A673 (cell line): ENCODE measurements at regions not wholly inside any gene's neighbourhood (a gene's known extent, or its start where the extent isn't known, plus 50 kb on each side); places are given as distances from the start of the nearest gene placed in this dataset.

Experiments
- BruUV-seq: library from RNA; stranded (reverse); fragments of 400-500 nt; replicated peaks from 2 replicates; lab custom pipeline; 2021; lab: Mats Ljungman, UMichigan
- CTCF ChIA-PET: fragments of 300-600 bp; sonication (Branson Sonifier 250); formaldehyde crosslinking; loops from one replicate; lab custom pipeline; 2022; ENCODE audit warnings: antibody characterized with exemption; lab: Charles Lee
- POLR2A ChIA-PET: fragments of 300-600 bp; sonication (Branson Sonifier 250); formaldehyde crosslinking; loops from one replicate; lab custom pipeline; 2022; ENCODE audit warnings: antibody characterized with exemption; ENCODE audit not compliant: low non-redundant PET; lab: Charles Lee
- DNase-seq: peaks from one replicate; pipeline ENCODE4 v3.0.0-alpha.2; 2015; ENCODE audit warnings: low spot score
- H3K27ac ChIP-seq: fragments of 200-600 bp; sonication (generic); 2 replicates; pipeline ENCODE4 v1.5.1; 2016; ENCODE audit warnings: mixed run types, low read depth, mild to moderate bottlenecking, mixed read lengths, antibody characterized with exemption, low read length; ENCODE audit not compliant: poor library complexity, severe bottlenecking
- H3K27me3 ChIP-seq: fragments of 200-600 bp; sonication (generic); replicated peaks from 2 replicates; pipeline ENCODE4 v1.6.1; 2017; ENCODE audit warnings: mixed run types, low read depth, mild to moderate bottlenecking, mixed read lengths, antibody characterized with exemption, low read length; ENCODE audit not compliant: insufficient read depth, poor library complexity
- H3K36me3 ChIP-seq: fragments of 200-600 bp; sonication (generic); 2 replicates; pipeline ENCODE4 v1.6.1; 2016; ENCODE audit warnings: mixed run types, mild to moderate bottlenecking, mixed read lengths, antibody characterized with exemption, low read length; ENCODE audit not compliant: insufficient read depth, poor library complexity, severe bottlenecking
- H3K4me1 ChIP-seq: fragments of 200-600 bp; sonication (generic); 2 replicates; pipeline ENCODE4 v1.6.1; 2017; ENCODE audit warnings: mixed run types, mild to moderate bottlenecking, mixed read lengths, antibody characterized with exemption, low read length; ENCODE audit not compliant: insufficient read depth, poor library complexity, severe bottlenecking
- H3K4me3 ChIP-seq: fragments of 200-600 bp; sonication (generic); 2 replicates; pipeline ENCODE4 v1.5.1; 2016; ENCODE audit warnings: low read depth, mixed run types, mild to moderate bottlenecking, mixed read lengths, low read length; ENCODE audit not compliant: poor library complexity, severe bottlenecking
- H3K9me3 ChIP-seq: fragments of 200-600 bp; sonication (generic); 2 replicates; pipeline ENCODE4 v1.6.1; 2016; ENCODE audit warnings: mixed run types, low read depth, mild to moderate bottlenecking, mixed read lengths, antibody characterized with exemption, low read length; ENCODE audit not compliant: poor library complexity, severe bottlenecking
- CTCF ChIP-seq: fragments of 300-800, 200-600 bp; sonication (generic); conservative IDR thresholded peaks from 2 replicates; pipeline ENCODE4 v1.5.1; 2017; ENCODE audit warnings: low read depth, mild to moderate bottlenecking, antibody characterized with exemption, low read length, moderate library complexity, mixed read lengths
- EZH2 ChIP-seq: fragments of 200-600 bp; sonication (generic); IDR thresholded peaks from 2 replicates; pipeline ENCODE4 v1.6.1; 2017; ENCODE audit warnings: borderline replicate concordance, low read depth, mild to moderate bottlenecking, mixed read lengths, antibody characterized with exemption, low read length; ENCODE audit not compliant: poor library complexity, severe bottlenecking
- intact Hi-C: fragments of 100-400 bp; cut with micrococcal nuclease; formaldehyde crosslinking; loops from one replicate; pipeline ENCODE4 v1.10.0; 2022; ENCODE audit not compliant: unreplicated experiment

- POLR2A ChIA-PET, result no interaction called here
- Histone ChIP-seq H3K27me3 (no peaks in the 10 kb centered on the region), H3K4me1 (no peaks in the 10 kb centered on the region), H3K36me3 (no peaks in the 10 kb centered on the region), H3K9me3 (no peaks in the 10 kb centered on the region), H3K4me3 (no peak overlapping the region), H3K27ac (no peak overlapping the region)
- CTCF ChIA-PET, result no interaction called here
- DNase-seq, result no peak
- no peak for TF ChIP-seq EZH2
- TF ChIP-seq CTCF, result no peak
- BruUV-seq, result no TSS peak
- intact Hi-C loops, result no loop called here
Observed at GRCh38 chr6:134454794-134455193, 136.9 kb upstream of the SGK1 start.

- no TSS peak for BruUV-seq
- intact Hi-C loops, result no loop called here
- Histone ChIP-seq H3K4me3 (no peak overlapping the region), H3K9me3 (no peaks in the 10 kb centered on the region), H3K4me1 (no peaks in the 10 kb centered on the region), H3K36me3 (no peaks in the 10 kb centered on the region), H3K27ac (no peak overlapping the region), H3K27me3 (no peaks in the 10 kb centered on the region)
- TF ChIP-seq EZH2 (no peak), CTCF (no peak)
- no peak for DNase-seq
- POLR2A ChIA-PET, result no interaction called here
- CTCF ChIA-PET, result no interaction called here
Observed at GRCh38 chr6:134453792-134454510, 136.0 kb upstream of the SGK1 start.

- BruUV-seq, result no TSS peak
- CTCF ChIA-PET, result no interaction called here
- no peaks in the 10 kb centered on the region for H3K27me3 ChIP-seq
- no peak overlapping the region for H3K4me3 ChIP-seq
- H3K27ac ChIP-seq, result no peak overlapping the region
- H3K4me1 ChIP-seq, result peaks cover 3% of the 10 kb centered on the region
- intact Hi-C loops, result no loop called here
- H3K36me3 ChIP-seq, result no peaks in the 10 kb centered on the region
- DNase-seq, result no peak
- H3K9me3 ChIP-seq, result no peaks in the 10 kb centered on the region
- POLR2A ChIA-PET, result no interaction called here
- no peak for TF ChIP-seq EZH2
- no peak for TF ChIP-seq CTCF
Observed at GRCh38 chr6:134452906-134453305, 135.0 kb upstream of the SGK1 start.
